Mucosa of descending colon (tissue), 3 donors: ENCODE measurements at regions not wholly inside any gene's neighbourhood (a gene's known extent, or its start where the extent isn't known, plus 50 kb on each side); places are given as distances from the start of the nearest gene placed in this dataset.
A peak's percentile ranks its signal among the peaks of the same experiment; 100 is the strongest.

Experiments
- ATAC-seq: fragments of 200-7000 bp; cut with Tn5 transposase; one replicate; pipeline ENCODE4 v1.9.1; 2020; ENCODE audit warnings: mild to moderate bottlenecking, moderate library complexity
- DNase-seq, 3 donors: peaks; one replicate each; pipeline ENCODE4 v3.0.0-alpha.2; 2020
- H3K36me3 ChIP-seq: fragments of 200-600 bp; one replicate; pipeline ENCODE4 v1.8.0; 2021; ENCODE audit warnings: low read depth, mild to moderate bottlenecking
- H3K4me1 ChIP-seq: fragments of 200-600 bp; one replicate; pipeline ENCODE4 v1.8.0; 2021; ENCODE audit warnings: low read depth, mild to moderate bottlenecking
- H3K4me3 ChIP-seq: fragments of 200-600 bp; one replicate; pipeline ENCODE4 v1.8.0; 2021; ENCODE audit warnings: mild to moderate bottlenecking
- H3K9me3 ChIP-seq: fragments of 200-600 bp; one replicate; pipeline ENCODE4 v1.8.0; 2021; ENCODE audit warnings: mild to moderate bottlenecking
- CTCF ChIP-seq: fragments of 200-600 bp; IDR thresholded peaks from one replicate; pipeline ENCODE4 v1.8.0; 2022; ENCODE audit warnings: antibody characterized with exemption, mild to moderate bottlenecking
- intact Hi-C, 2 donors: fragments of 100-400 bp; cut with DNase I in 1 of 2; cut with micrococcal nuclease in 1 of 2; formaldehyde crosslinking; loops; one replicate each; pipeline versions ENCODE4 v1.11.0 to v1.11.1; 2022; cut with DNase I, micrococcal nuclease
- donor health status: DM: no; HTN: no; CAD: no; lungs with moderate emphysema.
- donor health status: DM: no; HTN: no; CAD: no.
- donor health status: DM: no; HTN: yes; CAD: no.

DNA sequence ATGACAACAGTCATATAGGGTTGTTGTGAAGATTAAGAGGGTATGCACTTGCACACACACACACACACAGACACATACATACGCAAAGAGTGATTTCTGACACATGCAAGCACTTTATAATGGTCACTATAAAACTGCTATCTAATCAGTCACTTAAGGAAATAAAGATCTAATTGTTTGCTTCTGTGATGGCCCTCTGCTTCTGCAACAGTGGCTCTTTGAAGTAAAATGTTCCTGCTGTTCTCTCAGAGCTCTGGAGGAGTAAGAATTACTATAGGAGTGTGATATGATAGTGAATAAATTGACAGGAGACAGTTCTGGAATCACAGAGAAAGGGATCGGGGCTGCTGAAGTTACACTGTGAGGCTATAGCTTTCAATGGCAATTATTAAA, 494.5 kb upstream of the B3GALT2 start:
- no peak overlapping the region for H3K4me3 ChIP-seq
- no peak for TF ChIP-seq CTCF
- intact Hi-C loops, result no loop called here
- peaks cover 3% of the 10 kb centered on the region for H3K4me1 ChIP-seq
- H3K9me3 ChIP-seq, result no peaks in the 10 kb centered on the region
- ATAC-seq (peak; percentile 65), DNase-seq (no peak)
- H3K36me3 ChIP-seq, result no peaks in the 10 kb centered on the region

DNA sequence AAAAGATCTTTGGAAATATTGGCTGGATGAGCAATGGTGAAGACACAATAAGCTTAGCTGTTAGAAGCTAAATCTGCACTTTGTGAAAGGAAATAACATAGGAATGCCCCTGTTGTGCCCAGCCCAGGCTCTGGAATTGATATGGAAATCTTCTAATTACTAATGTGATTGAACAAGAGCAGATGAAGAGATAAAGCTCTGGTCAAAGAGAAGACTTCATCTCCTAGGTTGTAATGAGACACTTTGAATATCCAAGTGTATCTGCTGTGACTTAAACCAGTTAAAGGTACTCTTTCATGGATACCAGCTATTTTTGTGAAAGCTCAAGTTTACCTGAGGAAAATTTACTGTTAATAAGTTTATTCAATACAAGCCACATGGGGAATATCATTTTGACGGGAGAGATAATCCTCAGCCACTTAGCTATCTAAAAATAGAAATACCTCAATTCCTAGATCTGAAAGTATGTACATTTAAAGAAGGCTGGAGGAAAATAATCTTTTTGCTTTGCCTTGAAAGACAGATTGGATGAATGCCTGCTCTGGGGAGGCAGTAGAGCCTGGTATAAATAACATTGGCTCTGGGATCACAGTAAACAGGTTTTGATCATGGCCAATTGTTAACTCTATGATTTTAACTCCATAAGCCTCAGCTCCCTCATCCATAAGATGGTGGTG, 494.0 kb upstream of the B3GALT2 start:
- no peak for ATAC-seq
- no peaks in the 10 kb centered on the region for H3K36me3 ChIP-seq
- TF ChIP-seq CTCF, result no peak
- no peak for DNase-seq
- intact Hi-C loops, result no loop called here
- no peaks in the 10 kb centered on the region for H3K9me3 ChIP-seq
- no peak overlapping the region for H3K4me3 ChIP-seq
- peaks cover 3% of the 10 kb centered on the region for H3K4me1 ChIP-seq

DNA sequence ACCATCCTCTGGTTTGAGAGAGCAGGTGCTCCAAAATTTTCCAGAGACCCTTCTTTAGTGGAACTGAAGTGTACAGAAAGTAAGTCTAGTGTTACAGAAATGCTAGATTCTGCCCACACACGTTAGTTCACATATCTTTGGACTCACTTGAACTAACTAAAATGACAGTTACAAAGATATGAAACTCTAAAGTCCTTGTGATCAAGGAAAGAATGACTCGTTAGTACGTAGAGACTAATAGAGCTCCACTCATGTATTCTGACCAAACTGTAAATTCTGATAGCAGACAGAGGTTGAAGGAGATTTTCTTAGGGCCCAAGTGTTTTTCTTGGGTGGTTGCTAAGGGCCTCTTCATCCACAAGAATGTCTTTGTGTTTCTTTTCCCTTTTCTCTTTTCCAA, 491.5 kb upstream of the B3GALT2 start:
- no peak overlapping the region for H3K4me3 ChIP-seq
- ATAC-seq, result no peak
- DNase-seq, result no peak
- intact Hi-C loops, result no loop called here
- TF ChIP-seq CTCF, result no peak
- no peaks in the 10 kb centered on the region for H3K36me3 ChIP-seq
- no peaks in the 10 kb centered on the region for H3K9me3 ChIP-seq
- peaks cover 14% of the 10 kb centered on the region for H3K4me1 ChIP-seq

- DNase-seq, result no peak
- ATAC-seq, result no peak
- H3K36me3 ChIP-seq, result no peaks in the 10 kb centered on the region
- H3K4me3 ChIP-seq, result no peak overlapping the region
- TF ChIP-seq CTCF, result no peak
- H3K4me1 ChIP-seq, result peaks cover 14% of the 10 kb centered on the region
- intact Hi-C loops, result no loop called here
- no peaks in the 10 kb centered on the region for H3K9me3 ChIP-seq
Observed at GRCh38 chr1:193676996-193677549, 490.7 kb upstream of the B3GALT2 start.

- intact Hi-C loops, result no loop called here
- DNase-seq, result peak in 1 of 3 donors; percentile 34
Observed at GRCh38 chr1:193674292-193674944, 488.0 kb upstream of the B3GALT2 start.

More at GRCh38 chr1:193674292-193674944, 488.0 kb upstream of the B3GALT2 start:
- ATAC-seq, result peak; percentile 90
- no peak for TF ChIP-seq CTCF
- no peaks in the 10 kb centered on the region for H3K36me3 ChIP-seq
- no peaks in the 10 kb centered on the region for H3K9me3 ChIP-seq
- H3K4me3 ChIP-seq, result no peak overlapping the region
- H3K4me1 ChIP-seq, result peaks cover 10% of the 10 kb centered on the region
